Fibroblast of skin of right quadriceps (primary cell): ENCODE measurements at regions not wholly inside any gene's neighbourhood (a gene's known extent, or its start where the extent isn't known, plus 50 kb on each side); places are given as distances from the start of the nearest gene placed in this dataset.
"Not testable (repeated sequence)": the region's sequence is repeated elsewhere in the genome, so short reads cannot be mapped to it uniquely, and the experiment has no call there.

Source experiments
- DNase-seq: peaks from one replicate; pipeline ENCODE4 v3.0.0-alpha.2; 2013

GRCh38 chr9:124126648-124127646 is 115.4 kb downstream of the LHX2 start:
- peak; percentile 59 for DNase-seq

- DNase-seq, result no peak
Measured at GRCh38 chr9:124128568-124129166, 117.1 kb downstream of the LHX2 start.

DNA sequence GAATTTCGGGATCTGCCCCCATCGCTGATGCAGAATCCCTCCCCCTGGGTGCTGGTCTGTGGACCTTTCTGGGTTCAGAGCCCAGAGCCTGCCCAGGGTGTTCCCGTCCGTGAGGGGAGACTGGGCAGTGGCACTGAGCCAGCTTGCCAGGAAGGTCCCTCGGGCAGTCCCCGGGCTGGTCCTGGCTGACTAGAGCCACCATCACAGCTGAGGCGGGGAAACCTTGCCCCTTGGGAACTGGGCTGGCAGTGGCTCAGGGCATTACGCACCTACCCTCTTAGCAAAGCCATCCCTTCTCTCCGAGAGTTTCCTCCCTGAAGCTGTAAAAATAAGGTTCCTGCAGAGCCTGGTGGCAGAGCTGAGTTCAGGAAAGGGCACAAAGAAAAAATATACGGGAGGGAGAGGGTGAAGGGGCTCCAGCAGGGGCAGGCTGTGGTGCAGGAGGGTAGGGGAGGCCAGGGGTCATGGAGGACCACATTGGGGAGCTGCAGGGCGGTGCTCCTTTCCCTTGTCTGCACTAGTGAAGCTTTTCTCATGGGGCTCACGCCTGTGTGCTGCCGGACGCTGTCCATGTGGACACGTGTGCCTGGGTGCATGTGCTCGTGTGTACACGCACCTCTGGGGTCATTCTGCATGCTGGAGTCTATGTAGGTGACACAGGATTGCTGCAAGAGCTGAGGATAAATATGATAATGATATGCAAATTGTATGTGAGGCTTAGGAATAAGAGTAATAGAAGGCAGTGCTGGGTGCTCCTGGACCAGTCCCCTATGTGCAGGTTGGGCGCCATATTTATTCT is 118.9 kb downstream of the LHX2 start:
- no peak for DNase-seq

GRCh38 chr9:124131518-124131917 is 120.0 kb downstream of the LHX2 start:
- DNase-seq, result not testable (repeated sequence)

DNA sequence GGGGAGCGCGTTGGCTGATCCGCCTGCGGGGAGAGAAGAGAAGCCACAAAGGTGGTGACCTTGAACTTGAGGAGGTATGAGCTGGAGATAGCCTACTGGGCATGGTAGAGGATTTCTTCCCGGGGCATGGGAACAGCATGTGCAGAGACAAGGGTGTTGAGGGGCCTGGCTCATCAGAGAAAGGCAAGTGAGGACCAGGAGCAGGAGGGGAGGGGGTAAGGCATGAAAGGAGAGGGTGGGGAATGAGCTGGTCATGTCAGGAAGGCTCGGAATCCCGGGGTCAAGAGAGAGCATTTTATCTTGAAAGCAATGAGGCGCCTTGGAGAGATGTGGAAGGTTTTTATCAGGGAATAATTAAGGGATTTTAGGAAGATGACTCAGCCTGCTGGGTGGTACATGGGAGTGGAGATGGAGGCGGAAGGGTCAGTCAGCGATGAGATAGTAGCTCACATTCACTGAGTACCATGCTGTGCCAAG is 121.1 kb downstream of the LHX2 start:
- no peak for DNase-seq

DNA sequence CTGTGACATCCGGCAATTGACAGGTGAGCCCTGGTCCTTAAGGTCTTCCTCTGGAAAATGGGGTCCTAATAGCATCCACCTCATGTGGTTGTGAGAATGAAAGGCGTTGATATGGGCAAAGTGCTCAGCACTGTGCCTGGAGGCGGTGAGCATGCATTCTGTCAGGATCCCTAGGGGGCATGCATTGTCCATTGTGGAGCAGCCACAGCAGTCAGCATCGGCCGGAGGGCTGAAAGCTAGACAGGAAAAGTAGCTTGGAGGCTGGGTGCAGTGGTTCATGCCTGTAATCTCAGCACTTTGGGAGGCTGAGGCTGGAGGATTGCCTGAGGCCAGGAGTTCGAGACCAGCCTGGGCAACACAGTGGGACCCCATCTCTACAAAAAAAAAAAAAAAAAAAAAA is 122.2 kb downstream of the LHX2 start:
- DNase-seq, result no peak

DNA sequence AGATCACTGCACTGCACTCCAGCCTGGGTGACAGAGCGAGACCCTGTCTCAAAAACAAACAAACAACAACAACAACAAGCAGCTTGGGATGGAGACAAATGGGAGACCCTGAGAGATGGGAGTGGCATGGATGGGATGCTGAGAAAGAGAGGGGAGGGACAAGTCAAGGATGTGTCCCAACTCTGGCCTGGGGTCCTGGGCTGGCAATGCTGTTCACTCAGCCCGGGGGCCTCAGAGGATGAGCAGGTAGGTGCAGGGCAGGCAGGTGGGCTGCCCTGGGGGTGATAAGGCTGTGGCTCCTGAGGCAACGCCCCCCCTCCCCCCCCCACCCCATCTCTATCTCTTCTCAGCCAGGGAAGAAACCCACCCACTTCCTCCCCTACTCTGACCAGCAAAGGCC is 123.0 kb downstream of the LHX2 start:
- no peak for DNase-seq

DNA sequence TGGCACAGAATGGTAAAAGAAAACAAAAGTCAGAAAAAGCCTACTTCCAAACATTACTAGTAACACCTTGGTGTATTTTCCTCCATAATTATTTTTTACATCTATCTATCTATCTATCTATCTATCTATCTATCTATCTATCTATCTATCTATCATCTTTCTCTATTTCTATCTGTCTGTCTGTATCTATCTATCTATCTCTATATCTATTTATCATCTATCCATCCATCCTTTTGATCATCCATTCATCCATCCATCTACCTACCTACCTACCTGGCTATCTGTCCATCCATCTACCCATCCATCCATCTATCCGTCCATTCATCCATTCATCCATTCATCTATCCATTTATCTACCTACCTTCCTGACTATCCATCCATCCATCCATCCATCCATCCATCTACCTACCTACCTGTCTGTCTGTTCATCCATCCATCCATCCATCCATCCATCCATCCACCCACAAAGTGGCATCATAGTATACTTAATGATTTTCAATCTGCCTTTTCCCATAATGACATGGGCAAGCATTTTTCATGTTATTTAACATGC is 121.9 kb upstream of the NEK6 start:
- no peak for DNase-seq

- no peak for DNase-seq
Measured at GRCh38 chr9:124137009-124137943, 120.5 kb upstream of the NEK6 start.

DNA sequence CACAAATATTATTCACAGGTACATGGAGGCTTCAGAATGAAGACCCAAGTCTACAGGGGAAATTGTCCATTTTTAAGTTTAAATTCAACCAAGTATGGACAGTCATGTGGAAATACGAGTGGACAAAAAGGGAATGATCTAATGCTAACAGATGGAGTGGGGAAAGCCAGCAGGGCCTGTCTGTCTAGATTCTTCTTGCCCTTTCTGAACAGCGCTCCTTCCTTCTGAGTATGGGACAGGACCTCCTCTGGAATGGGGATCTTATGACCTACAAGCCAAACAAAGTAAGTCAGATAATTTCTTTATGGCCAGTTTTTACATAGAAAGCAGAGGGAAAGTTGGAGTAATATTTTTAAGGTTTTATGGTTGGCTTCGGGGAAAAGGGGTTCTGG is 119.8 kb upstream of the NEK6 start:
- DNase-seq, result no peak

- peak; percentile 31 for DNase-seq
Measured at GRCh38 chr9:124139001-124139400, 118.7 kb upstream of the NEK6 start.

- DNase-seq, result no peak
Measured at GRCh38 chr9:124140941-124141568, 116.7 kb upstream of the NEK6 start.

- peak; percentile 79 for DNase-seq
Measured at GRCh38 chr9:124144561-124145123, 113.1 kb upstream of the NEK6 start.

- DNase-seq, result no peak
Measured at GRCh38 chr9:124146031-124146561, 111.7 kb upstream of the NEK6 start.

- DNase-seq, result no peak
Measured at GRCh38 chr9:124149992-124150391, 107.8 kb upstream of the NEK6 start.

- no peak for DNase-seq
Measured at GRCh38 chr9:124163760-124164255, 93.9 kb upstream of the NEK6 start.

DNA sequence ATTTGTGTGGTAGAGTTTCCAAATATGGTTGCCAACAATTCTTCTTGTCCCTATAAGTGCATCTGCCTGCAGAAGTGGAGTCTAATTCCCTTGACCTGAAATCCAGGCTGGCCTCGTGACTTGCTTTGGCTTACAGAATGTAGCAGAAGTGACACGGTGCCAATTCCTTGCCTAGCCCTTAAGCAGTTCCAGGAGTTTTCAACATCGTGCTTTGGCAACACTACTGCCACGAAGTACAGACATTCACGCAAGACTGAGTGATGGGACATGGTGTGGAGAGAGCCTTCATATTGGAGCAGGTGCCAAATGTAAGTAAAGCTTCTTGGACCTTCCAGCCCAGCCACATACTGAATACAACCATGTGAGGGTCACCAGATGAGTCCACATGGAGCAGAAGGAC is 92.9 kb upstream of the NEK6 start:
- DNase-seq, result no peak

DNA sequence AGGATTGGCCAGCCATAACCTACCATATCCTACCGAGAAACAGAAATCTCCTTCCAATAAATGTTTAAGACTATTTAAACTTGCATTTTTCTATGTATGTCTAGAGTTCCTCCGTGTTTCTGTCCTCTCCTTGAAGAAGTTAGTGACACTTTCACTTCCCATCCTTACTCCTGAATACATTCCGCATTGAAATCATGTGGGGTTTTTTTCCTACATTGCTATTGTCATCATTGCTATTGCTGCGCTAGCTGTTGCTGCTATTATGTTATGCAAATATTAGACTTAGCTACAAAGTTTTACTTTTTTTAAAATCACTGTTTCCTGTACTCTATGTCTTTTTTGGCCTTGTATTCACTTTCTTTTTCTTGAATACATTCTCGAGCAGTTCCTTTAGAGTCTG is 83.3 kb upstream of the NEK6 start:
- DNase-seq, result no peak

DNA sequence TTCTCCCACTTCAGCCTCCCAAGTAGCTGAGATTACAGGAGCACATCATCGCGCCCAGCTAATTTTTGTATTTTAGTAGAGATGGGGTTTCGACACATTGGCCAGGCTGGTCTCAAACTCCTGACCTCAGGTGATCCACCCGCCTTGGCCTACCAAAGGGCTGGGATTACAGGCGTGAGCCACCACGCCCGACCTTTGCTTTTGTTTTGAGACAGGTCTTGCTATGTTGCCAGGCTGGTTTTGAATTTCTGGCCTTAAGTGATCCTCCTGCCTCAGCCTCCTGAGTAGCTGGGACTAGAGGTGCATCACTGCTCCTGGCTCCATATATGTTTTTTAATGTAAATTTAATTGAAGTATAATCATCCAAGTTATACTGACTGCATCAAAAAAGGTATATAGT is 80.2 kb upstream of the NEK6 start:
- not testable (repeated sequence) for DNase-seq
